ENCODE measurements at regions not wholly inside any gene's neighbourhood (a gene's known extent, or its start where the extent isn't known, plus 50 kb on each side); places are given as distances from the start of the nearest gene placed in this dataset.

DNA sequence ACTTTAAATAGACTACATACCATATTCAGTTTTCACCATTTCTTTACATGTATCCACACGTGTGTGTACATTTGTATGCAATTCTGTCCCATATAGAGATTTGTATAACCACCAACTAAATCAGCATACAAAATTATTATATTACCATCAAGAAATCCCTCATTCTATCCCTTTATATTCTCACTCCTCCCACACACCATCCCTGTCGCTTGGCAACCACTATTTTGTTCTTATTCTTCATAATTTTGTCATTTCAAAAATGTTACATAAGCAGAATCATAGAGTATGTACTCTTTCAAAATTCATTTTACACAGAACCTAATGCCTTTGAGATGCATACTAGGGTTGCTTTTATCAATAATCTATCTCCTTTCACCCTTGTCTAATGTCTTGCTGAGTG is 740.5 kb downstream of the SLITRK5 start:
- Histone ChIP-seq H3K9me3 (ENCODE audit: control insufficient read depth in 1 of 2, insufficient read depth in 1 of 2, low read depth in 1 of 2, low read length in 2 of 2) (no peaks in the 10 kb centered on the region; a peak in 1 of 4 replicates), H2AFZ (ENCODE audit: low read depth, low read length, poor library complexity, severe bottlenecking) (no peak overlapping the region), H3K4me2 (ENCODE audit: low read length) (no peak overlapping the region), H3K4me3 (replicated peaks in 1 of 2; ENCODE audit: low read depth in 1 of 2, low read length in 2 of 2) (no peak overlapping the region), H3K9ac (ENCODE audit: low read length) (no peak overlapping the region), H3K36me3 (ENCODE audit: control insufficient read depth in 1 of 2, insufficient read depth in 2 of 2, low read length in 2 of 2) (no peaks in the 10 kb centered on the region), H3K27ac (ENCODE audit: low read depth, low read length) (no peak overlapping the region), H4K20me1 (ENCODE audit: insufficient read depth) (no peaks in the 10 kb centered on the region), H3K79me2 (ENCODE audit: insufficient read depth, low read length) (no peaks in the 10 kb centered on the region), H3K4me1 (ENCODE audit: control insufficient read depth in 1 of 2, insufficient read depth in 2 of 2, low read length in 2 of 2) (no peaks in the 10 kb centered on the region), H3K27me3 (ENCODE audit: insufficient read depth, low read length) (no peaks in the 10 kb centered on the region), H3K9me2 (ENCODE audit: insufficient read depth) (no peaks in the 10 kb centered on the region)
- CTCF ChIA-PET: no interaction called here
- POLR2A ChIA-PET: no interaction called here
- BruUV-seq (replicated peaks): no TSS peak
- DNase-seq (ENCODE audit: low read depth, low spot score) (no peak), ATAC-seq (no peak)
- RAD21 ChIA-PET (ENCODE audit: low non-redundant PET in 1 of 2, low total read pairs in 2 of 2, uncharacterized antibody in 2 of 2, unreplicated experiment in 2 of 2): no interaction called here
- TF ChIP-seq CBX3 (IDR thresholded peaks at IDR 0.05; ENCODE audit: low read depth) (no peak), TCF7L2 (IDR thresholded peaks at IDR 0.05; ENCODE audit: borderline replicate concordance, extremely low read depth, insufficient read depth, insufficient read length) (no peak), ELF1 (IDR thresholded peaks at IDR 0.05; ENCODE audit: borderline replicate concordance, low read depth) (no peak), MAX (IDR thresholded peaks at IDR 0.05) (no peak), FOSL1 (IDR thresholded peaks at IDR 0.05; ENCODE audit: low read depth) (no peak), RAD21 (IDR thresholded peaks at IDR 0.05; ENCODE audit: low read depth) (no peak), SIN3A (IDR thresholded peaks at IDR 0.05; ENCODE audit: low read depth) (no peak), CEBPB (IDR thresholded peaks at IDR 0.05; ENCODE audit: low read depth) (no peak), JUND (IDR thresholded peaks at IDR 0.05) (no peak), SRF (IDR thresholded peaks at IDR 0.05; ENCODE audit: low read depth) (no peak), SP1 (IDR thresholded peaks at IDR 0.05; ENCODE audit: low read depth) (no peak), POLR2A (IDR thresholded peaks at IDR 0.05; ENCODE audit: borderline replicate concordance, extremely low read depth, insufficient read depth, insufficient read length) (no peak), ATF3 (IDR thresholded peaks at IDR 0.05) (no peak), EZH2 (IDR thresholded peaks at IDR 0.05) (no peak), REST (IDR thresholded peaks at IDR 0.05; ENCODE audit: low read depth) (no peak), EGR1 (IDR thresholded peaks at IDR 0.05; ENCODE audit: low read depth) (no peak)
- TF ChIP-seq, protein P1, sequence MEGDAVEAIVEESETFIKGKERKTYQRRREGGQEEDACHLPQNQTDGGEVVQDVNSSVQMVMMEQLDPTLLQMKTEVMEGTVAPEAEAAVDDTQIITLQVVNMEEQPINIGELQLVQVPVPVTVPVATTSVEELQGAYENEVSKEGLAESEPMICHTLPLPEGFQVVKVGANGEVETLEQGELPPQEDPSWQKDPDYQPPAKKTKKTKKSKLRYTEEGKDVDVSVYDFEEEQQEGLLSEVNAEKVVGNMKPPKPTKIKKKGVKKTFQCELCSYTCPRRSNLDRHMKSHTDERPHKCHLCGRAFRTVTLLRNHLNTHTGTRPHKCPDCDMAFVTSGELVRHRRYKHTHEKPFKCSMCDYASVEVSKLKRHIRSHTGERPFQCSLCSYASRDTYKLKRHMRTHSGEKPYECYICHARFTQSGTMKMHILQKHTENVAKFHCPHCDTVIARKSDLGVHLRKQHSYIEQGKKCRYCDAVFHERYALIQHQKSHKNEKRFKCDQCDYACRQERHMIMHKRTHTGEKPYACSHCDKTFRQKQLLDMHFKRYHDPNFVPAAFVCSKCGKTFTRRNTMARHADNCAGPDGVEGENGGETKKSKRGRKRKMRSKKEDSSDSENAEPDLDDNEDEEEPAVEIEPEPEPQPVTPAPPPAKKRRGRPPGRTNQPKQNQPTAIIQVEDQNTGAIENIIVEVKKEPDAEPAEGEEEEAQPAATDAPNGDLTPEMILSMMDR (IDR thresholded peaks at IDR 0.05 in 2 of 3, conservative IDR thresholded peaks at IDR 0.05 in 1 of 3; ENCODE audit: borderline replicate concordance in 1 of 3, insufficient read depth in 1 of 3, low read depth in 2 of 3, low read length in 2 of 3): no peak
- intact Hi-C loops (cut with micrococcal nuclease): no loop called here

Data from HCT116 (cell line).